Lung microvascular endothelial cell (primary cell): ENCODE measurements at regions not wholly inside any gene's neighbourhood (a gene's known extent, or its start where the extent isn't known, plus 50 kb on each side); places are given as distances from the start of the nearest gene placed in this dataset.

Experiments
- DNase-seq, 2 donors: peaks; one replicate each; pipeline versions ENCODE4 v3.0.0 to v3.0.0-alpha.2; 2010; ENCODE audit warnings: low read depth in 2 of 2

DNA sequence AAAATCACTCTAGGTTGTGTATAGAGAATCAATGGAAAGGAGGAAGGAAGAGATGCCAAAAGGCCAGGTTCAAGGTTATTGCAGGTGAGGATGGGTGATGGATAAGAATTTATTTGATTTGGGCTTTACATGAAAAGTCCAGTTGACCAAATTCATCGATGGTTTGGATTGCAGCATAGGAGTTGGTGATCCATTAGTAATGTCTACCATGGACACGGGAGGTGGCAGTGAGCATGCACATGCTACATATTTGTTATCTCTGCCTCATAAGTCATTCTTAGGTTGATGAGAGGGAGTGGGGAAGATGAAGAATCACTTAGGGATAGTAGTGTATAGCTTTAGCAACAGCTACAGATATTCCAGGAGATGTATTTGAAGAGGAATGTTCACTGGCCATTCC is 211.4 kb downstream of the PHETA1 start:
- no peak for DNase-seq

DNA sequence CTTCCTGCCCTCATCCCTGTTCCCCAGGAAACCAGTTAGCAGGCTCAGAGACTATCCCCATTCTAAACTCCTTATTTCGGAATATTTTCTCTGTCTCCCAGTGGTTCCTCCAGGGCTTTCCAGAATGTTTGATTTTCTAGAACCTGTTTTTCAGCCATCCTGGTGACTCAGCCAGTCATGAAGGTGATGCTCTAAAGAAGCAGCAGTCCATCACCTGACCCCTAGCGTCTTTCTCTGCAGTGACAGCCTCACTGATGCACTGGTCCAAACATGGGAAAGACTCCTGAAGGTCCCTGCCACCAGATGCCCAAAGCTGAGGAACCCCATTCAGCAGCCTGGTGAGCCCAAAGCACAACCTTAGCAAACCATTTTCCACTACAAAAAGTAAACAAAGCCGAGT is 212.6 kb downstream of the PHETA1 start:
- DNase-seq, result no peak

DNA sequence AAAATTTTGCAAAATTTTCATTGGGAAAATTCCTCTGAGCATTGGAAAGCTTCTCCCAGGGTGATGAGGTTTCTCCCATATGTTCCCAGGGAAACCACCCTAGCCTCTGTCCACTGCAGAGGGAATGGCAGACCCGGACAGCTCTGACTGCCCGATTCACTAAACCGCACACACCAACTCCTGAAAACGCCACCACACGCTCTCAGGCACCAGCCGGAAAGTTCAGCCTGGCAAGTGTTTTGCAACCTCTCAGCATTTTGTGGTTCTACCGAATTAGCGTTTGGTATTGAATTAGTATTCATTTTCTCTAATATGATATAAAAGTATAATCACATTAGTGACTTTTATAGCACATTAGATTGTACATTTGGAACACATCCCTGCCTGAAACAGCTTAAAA is 213.4 kb downstream of the PHETA1 start:
- no peak for DNase-seq

DNA sequence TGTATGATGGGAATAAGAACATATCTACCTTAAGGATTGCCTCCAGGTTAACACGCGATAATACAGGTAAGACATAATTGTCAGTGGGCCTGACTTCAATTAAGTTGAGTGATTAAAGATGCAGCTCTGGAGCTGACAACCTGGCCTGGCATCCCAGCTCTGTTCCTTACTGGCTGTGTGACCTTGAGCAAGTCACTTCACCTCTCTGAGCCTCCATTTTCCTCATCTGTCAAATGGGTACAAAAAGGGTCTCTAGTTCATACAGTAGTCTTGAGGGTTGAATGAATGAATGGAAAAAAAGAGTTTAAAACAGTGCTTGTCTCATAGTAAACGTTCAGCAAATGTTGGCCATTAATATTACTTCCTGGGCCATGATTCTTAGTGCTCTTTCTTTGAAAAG is 213.9 kb downstream of the PHETA1 start:
- DNase-seq, result no peak

DNA sequence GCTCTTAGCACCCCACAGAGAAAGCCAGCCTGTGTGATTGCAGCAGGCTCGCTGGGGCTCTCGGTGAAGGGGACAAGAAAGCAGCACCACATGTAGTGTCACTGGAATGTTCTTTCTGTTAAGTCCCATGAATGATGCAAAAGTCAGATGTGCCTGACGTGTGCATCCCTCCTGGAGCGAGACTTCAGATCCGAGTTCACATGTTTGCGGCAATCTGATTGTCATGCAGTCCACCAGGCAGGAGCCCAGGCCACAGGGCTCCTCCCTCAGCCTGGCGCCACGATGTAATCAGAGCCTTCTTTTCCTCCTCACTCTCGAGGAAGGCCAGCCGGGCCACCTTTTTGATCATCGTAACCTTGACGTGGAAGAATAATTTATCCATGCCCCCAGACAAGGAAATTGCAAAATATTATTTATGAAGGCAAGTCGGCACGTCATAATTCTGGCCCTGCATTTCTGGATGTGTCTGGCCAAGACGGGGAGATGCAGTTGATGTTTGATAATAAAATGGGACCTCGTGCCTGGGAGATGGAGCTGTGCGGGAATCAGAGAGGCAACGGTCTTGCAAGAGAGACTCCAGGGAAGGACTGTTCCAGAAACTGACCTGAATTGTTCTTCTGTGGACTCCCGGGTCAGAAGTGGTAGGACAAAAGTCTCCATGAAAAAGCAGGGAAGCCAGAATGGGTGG is 214.6 kb downstream of the PHETA1 start:
- DNase-seq, result no peak

DNA sequence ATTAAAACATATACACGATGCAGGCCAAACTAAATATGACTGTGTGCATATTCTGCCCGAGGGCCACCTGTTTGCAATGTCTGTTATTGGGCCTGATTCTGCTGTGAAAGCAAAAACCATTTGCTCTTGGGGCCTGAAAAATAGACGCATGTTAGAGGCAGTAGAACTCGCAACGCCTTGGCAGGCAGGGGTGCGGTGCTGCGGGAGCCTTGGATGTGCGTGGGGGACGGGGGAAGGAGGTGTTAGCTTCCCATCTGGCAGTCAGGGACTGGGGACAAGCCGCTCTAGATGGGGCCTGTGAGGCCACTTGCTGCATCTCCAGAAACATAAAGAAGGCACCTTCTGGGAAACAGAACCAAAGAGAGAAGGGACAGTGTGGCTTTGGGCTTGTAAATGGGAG is 216.3 kb downstream of the PHETA1 start:
- DNase-seq, result no peak

DNA sequence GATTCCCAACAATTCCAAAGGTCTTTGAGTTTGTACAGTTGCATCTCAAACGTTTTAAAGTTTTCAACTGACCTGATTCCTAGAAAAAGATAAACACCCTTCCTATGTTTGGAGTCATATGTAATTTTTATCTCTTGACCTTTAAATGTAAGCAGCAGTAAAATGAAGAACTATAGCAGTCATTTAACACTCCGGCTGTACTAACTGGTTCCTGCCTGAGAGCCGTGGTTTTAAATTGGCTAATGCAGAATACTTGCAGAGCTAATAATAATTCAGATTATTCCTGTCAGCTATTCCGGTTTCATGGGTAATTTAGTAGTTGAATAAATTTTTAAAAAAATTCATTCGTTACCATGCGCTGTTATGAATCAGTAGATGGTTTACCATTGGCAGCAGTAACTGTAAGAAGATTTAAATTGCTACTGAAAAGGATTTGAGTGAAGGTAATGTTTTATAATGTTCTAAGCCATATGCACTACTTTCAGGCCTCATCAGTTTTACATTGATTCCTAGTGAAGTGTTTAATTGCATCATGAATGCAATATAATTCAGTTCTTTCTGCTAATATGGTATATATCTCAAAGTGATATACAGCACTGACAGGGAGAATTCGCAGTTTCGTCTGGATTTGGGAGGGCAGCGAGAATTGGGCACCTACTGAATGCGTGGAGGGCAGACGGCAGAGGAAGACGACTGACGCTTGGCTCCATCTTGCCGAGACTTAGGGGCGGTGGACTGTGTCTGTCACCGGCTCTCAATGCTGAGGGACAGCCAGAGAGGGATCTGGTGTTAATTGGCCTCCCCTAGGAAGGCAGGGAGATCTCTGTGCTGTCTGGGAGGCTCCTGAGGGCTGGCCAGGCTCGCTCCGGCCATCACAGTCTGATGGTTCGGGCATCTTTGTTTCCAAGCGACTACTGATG is 217.7 kb downstream of the PHETA1 start:
- no peak for DNase-seq

DNA sequence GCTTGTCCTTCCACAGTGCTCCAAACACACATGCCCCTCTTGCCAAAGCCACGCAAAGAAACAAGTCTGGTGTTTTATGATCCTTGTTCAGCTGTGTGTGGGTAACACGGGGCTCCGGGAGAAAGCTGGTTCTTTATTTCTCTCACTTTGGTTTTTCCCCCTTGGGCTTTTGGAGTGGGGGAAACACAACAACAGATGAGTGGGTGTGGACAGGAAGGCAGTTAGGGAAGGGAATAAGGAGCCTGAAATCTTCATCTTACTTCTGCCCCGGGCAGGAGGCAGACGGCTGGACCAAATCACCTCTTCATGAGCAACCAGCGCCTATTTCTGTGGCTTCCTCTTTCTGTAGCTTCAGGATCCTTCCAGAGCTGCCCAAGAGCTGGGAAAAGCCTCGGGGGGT is 218.5 kb downstream of the PHETA1 start:
- no peak for DNase-seq

DNA sequence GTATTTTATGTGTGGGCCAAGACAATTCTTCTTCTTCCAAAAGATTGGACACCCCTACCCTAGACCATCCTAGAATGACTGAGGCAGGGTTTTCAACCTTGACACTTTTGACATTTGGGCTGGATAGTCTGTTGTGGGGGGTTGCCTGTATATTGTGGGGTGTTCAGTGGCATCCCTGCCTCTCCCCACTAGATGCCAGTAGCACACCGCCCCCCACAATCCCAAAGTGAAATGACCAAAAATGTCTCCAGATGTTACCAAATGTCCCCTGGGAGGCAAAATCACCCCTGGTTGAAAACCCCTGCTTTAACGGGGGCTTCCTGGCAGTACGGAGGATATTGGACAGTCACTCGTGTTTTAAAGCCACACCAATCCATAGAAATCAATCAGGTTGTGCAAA is 219.6 kb downstream of the PHETA1 start:
- no peak for DNase-seq

DNA sequence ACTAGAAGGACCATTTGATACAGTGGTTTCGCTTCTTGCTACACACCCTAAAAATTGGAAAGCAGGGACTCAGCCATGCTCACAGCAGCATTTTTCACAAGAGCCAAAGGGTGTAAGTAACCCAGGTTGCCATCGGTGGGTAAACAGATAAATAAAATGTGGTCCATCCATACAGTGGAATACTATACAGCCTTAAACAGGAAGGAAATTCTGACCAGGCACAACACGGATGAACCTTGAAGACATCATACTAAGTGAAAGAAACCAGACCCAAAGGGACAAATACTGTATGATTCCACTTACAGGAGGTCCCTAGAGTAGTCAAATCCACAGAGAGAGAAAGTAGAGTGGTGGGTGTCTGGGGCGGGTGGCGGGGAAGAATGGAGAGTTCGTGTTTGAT is 220.9 kb downstream of the PHETA1 start:
- no peak for DNase-seq

DNA sequence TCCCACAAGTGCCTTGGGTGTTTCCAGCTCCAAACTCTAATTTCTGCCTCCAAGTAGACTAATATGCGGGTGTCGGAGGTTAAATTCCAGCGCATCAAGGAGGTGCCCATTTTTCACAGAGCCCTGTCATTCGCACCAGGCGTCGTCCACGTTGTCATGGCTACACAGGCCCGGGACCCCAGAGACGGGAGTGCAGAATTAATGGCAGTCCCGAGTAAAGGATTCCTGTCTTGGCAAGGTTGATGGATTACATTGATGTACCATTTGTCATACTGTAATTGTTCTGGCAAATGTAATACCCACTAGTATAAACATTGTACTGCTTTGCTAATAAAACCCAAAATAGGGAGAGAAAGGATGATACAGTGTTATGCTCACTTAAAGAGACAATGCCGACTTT is 222.9 kb upstream of the MYL2 start:
- DNase-seq, result no peak

DNA sequence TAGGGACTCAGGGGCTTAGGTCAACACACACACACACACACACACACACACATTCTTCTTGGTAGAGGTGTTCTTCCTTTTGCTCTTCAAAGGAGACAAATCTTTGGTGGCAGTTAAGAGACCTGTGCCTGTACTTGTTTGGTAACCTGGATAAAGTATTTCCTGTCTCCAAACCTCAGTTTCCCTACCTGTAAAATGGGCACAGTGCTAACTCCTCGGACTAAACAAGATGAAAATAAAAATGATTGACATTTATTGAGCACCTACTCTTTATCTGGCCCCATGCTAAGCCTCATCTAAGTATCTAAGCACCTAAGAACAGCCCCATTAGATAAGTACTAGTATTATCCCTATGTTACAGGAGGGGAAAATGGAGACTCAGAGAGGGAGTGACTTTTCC is 220.8 kb upstream of the MYL2 start:
- no peak for DNase-seq

DNA sequence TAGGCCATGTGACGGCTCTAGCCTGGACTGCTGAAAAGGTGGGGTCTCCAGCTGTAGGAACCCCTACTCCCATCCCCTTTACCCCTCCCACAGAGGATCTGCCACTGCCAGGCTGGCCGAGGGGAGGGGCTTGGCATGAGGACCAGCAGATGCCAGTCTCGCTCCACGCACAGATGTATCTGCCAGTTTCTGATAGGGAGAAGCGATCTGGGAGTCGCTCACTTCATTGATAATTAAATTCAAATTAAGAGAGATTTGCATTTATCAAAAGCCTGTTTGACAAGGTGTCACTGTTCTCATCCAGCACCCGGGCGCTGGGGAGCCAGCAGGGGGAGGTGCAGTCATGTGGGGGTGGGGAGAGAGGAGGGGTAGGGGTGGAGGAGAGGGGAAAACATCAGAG is 217.6 kb upstream of the MYL2 start:
- no peak for DNase-seq

DNA sequence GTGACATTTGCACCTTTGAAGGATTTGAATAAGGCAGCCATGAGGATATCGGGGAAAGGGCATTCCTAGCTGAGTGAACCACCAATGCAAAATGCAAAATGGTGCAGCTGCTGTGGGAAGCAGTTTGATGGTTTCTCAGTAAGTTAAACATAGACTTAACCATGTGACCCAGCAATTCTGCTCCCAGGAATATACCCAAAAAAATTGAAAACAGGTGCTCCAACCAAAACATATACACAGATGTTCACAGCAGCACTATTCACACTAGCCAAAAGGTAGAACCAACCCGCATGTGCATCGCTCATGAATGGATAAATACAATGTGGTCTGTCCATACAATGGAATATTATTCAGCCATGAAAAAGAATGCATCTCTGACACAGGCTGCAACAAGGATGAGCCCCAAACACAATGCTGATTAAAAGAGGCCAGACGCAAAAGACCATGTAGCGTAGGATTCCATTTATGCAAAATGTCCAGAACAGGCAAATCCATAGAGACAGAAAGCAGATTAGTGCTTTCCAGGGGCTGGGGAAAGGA is 215.0 kb upstream of the MYL2 start:
- no peak for DNase-seq

DNA sequence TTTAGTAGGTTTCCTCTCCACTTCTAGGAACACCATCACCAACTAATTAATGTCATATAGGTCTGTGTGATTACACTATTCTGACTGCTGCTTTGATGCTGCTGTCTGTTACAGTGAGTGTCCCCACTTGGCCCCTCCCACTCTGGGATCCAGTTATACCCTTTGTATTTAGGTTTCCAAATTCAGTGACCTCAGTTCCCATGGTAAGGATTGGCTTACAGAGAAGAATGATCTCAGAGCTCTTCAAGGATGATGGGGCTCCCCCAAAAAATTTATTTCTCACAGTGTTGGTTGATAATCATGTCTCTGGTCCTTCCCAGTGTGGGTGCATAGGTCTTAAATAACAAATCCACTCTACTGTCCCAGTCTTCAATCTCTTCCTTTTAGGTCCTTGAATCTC is 210.0 kb upstream of the MYL2 start:
- no peak for DNase-seq

DNA sequence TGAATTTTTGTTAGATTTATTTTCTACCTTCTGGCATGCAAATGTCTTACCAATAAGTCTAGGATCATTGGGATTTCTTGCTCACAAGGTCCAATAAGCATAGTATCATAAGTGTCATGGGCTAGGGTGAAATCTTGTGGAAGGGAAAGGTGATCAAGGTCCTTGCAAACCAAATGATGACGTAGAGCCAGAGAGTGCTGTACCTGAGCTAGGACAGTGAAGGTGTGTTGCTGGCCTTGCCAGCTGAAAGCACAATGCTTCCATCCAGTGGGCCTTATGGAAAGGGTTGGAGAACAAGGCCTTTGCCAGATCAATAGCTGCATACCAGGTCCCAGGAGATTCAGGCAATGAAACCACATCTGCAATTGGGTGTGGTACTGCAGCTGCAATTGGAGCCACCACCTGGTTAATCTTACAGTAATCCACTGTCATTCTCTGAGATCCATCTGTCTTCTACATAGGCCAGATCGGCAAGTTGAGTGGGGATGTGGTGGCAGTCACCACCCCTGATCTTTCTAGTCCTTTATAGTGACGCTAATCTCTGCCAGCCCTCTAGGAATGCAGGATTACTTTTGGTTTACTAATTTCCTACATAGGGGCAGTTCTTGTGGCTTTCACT is 208.9 kb upstream of the MYL2 start:
- no peak for DNase-seq

DNA sequence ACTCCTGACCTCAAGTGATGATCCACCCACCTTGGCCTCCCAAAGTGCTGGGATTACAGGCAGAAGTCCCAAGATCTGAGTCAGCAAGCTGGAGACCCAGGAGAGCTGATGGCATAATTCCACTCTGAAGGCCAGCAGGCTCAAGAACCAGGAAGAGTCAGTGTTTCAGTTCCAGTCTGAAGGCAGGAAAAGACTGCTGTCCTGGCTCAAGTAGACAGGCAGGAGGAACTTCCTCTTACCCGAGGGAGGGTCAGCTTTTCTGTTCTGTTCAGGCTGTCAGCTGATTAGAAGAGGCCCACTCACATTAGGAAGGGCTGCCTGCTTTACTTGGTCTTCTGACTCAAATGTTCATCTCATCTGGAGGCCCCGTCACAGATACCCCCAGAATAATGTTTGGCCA is 206.0 kb upstream of the MYL2 start:
- DNase-seq, result no peak

DNA sequence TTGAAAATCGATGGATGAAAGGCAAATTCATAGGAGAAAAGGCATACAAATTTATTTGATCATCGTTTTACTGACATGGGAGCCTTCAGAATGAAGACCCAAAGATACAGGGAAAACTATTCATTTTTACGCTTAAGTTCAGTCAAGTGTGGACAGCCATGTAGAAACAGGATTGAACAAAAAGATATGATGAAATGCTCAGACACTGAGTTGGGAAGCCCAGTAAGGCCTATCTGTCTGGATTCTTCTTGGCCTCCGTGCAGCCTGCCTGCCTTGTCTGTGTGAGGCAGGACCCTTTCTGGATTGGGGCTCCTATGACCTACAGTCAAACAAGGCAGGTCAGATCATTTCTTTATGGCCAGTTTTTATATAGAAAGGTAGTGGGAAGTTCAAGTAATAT is 203.8 kb upstream of the MYL2 start:
- no peak for DNase-seq

DNA sequence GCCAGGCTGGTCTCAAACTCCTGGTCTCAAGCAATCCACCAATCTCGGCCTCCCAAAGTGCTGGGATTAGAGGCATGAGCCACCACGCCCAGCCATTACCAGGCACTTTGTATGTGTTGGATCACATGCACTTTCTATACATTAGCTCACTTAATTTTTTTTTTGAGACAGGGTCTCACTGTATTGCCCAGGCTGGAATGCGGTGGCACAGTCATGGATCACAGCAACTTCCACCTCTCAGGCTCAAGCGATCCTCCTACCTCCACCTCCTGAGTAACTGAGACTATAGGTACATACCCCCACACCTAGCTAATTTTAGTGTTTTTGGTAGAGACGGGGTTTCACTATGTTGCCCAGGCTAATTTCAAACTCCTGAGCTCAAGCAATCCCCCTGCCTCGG is 203.0 kb upstream of the MYL2 start:
- DNase-seq, result no peak

DNA sequence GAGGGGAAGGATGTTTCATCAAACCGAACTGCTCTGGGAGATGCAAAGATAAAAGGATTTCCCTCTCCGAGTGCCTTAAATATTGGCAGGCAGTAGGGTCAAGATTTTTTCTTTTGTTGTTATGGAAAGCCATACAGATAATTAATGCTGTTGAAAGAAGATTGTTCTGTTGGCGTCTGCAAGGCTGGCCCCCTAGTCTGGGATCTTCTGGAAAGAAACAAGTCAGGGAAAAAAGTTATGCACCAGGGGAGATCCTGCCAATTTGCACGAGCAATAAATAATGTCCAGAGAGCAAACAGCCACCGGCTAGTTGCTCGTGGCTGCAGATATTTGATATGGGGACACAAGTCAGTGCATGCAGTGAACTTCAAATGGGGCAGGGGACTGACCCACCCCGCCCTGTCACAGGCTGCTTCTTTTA is 202.1 kb upstream of the MYL2 start:
- no peak for DNase-seq

DNA sequence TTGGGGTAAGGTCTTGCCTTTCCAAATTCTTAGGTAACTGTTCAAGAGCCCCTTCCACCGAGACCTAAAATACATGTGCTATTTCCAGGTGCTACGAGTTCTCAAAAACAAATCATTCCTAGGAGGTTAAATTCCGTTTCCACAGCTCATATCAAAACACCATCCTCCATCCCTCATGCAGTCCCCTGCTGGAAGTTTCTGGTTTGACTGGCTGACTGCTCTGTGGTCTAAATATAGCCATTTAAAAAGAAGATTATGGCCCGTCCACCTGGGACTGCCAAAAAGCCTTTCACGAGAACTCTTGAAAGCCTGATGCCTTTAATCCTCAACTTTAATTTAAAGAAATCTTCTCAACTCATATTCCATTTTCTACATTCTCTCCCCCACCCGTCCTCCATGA is 201.5 kb upstream of the MYL2 start:
- DNase-seq, result no peak

DNA sequence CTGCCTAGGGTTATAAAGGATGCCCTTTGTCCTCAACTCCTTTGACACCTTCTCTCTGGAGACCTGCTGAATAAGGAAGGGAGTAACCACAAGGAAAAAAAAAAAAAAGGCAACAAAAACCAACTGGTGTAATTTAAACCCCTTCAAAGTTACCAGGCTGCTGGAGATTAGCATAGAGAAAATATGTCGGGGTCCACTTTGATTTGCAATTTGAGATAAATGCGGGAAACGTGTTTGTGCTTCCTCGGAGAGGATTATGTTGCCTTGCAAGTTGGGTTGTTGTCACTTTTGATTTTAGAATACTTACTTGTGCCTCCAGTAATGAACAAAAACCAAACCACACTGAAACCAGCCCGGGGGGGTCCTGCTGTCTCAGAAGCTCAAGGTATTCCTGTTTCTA is 200.2 kb upstream of the MYL2 start:
- no peak for DNase-seq

DNA sequence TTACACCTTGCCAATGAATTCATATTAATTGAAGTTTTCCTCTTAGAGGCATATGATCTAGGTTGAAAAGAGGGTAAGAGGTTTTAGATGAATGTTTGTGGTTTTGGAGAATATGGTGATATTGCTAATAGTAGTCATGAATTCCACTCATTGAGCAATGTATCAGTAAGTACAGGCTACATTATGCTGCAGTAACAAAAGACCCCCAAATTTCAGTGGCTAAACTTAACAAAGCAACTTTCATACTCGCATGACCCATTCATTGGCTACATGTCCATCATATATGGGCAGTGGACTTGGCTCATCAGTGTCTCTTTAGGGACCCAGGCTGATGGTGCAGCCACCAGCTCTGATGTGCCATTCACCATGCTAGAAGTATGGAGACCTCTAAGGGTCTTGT is 196.6 kb upstream of the MYL2 start:
- DNase-seq, result no peak
